ENCODE measurements at regions not wholly inside any gene's neighbourhood (a gene's known extent, or its start where the extent isn't known, plus 50 kb on each side); places are given as distances from the start of the nearest gene placed in this dataset.

DNA sequence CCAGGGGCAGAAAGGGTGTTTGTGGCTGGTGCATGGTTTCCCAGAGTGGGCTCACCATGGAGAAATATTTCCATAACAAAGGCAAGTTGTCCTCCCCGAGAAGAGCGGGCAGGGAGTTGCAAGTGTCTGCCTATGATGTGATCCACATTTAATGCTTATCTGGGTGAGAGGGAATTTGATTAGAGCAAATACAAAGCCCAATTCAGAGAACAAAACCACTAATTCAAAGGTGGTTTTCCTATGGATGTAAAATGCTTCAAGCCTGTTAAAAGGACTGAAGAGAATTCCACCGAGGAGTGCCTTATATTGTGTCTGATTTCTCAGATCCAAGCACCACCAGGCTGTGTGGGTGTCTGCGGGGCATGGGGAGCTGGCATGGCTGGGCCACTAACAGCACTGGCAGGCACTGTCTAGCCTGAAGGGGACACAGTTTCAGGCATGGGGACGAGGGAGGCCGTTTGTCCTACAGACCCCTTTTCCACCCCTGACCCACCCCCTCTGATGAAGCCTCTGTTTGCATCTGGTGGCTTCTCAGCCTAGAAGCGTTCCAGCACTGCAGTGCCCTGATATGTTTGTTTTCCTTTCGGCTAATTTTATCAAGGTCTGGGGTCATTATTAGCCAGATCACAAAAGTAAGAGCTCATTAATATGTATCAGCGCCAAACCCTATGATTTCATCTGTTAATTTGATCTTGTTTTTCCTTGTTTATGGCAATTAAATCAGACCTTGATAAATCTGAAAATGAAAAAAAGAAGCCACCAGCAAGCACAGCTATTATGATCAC is 357.3 kb downstream of the HRH4 start:
- ATAC-seq, result peak; percentile 60
- TF ChIP-seq TCF4 (CRISPR knock-in tag; IDR thresholded peaks at IDR 0.05; ENCODE audit: borderline replicate concordance), result peak; percentile 70
- TF ChIP-seq ZNF565 (CRISPR knock-in tag; conservative IDR thresholded peaks at IDR 0.05; ENCODE audit: low read depth), result no peak

DNA sequence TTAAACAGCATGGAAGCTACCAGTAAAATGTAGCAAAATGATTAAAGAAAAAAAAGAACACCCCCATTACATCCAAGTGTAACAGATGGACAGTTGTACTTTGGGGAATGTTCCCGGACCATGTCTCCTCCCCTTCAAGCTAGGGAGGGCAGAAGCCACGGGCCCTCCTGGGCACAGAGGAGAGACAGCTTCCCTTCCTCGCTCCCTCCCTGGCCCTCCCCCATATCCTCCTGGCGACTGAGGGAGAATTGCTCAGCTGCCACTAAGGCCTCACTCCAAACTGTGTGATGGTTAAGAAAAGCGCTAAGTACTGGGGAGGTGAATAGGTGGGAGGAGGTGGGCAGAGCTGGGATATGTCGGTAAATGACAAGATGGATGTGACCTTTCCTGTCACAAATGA is 358.0 kb downstream of the HRH4 start:
- TF ChIP-seq BACH2 (CRISPR knock-in tag; IDR thresholded peaks at IDR 0.05; ENCODE audit: borderline replicate concordance) (no peak), ISL1 (CRISPR knock-in tag; IDR thresholded peaks at IDR 0.05) (no peak)
- TF ChIP-seq, protein P1, sequence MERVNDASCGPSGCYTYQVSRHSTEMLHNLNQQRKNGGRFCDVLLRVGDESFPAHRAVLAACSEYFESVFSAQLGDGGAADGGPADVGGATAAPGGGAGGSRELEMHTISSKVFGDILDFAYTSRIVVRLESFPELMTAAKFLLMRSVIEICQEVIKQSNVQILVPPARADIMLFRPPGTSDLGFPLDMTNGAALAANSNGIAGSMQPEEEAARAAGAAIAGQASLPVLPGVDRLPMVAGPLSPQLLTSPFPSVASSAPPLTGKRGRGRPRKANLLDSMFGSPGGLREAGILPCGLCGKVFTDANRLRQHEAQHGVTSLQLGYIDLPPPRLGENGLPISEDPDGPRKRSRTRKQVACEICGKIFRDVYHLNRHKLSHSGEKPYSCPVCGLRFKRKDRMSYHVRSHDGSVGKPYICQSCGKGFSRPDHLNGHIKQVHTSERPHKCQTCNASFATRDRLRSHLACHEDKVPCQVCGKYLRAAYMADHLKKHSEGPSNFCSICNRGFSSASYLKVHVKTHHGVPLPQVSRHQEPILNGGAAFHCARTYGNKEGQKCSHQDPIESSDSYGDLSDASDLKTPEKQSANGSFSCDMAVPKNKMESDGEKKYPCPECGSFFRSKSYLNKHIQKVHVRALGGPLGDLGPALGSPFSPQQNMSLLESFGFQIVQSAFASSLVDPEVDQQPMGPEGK (CRISPR knock-in tag; IDR thresholded peaks at IDR 0.05; ENCODE audit: borderline replicate concordance), result no peak
- TF ChIP-seq, protein P2, sequence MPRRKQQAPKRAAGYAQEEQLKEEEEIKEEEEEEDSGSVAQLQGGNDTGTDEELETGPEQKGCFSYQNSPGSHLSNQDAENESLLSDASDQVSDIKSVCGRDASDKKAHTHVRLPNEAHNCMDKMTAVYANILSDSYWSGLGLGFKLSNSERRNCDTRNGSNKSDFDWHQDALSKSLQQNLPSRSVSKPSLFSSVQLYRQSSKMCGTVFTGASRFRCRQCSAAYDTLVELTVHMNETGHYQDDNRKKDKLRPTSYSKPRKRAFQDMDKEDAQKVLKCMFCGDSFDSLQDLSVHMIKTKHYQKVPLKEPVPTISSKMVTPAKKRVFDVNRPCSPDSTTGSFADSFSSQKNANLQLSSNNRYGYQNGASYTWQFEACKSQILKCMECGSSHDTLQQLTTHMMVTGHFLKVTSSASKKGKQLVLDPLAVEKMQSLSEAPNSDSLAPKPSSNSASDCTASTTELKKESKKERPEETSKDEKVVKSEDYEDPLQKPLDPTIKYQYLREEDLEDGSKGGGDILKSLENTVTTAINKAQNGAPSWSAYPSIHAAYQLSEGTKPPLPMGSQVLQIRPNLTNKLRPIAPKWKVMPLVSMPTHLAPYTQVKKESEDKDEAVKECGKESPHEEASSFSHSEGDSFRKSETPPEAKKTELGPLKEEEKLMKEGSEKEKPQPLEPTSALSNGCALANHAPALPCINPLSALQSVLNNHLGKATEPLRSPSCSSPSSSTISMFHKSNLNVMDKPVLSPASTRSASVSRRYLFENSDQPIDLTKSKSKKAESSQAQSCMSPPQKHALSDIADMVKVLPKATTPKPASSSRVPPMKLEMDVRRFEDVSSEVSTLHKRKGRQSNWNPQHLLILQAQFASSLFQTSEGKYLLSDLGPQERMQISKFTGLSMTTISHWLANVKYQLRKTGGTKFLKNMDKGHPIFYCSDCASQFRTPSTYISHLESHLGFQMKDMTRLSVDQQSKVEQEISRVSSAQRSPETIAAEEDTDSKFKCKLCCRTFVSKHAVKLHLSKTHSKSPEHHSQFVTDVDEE (CRISPR knock-in tag; IDR thresholded peaks at IDR 0.05), result no peak
- no peak; the same call in 1 of the 3 replicates for ATAC-seq

DNA sequence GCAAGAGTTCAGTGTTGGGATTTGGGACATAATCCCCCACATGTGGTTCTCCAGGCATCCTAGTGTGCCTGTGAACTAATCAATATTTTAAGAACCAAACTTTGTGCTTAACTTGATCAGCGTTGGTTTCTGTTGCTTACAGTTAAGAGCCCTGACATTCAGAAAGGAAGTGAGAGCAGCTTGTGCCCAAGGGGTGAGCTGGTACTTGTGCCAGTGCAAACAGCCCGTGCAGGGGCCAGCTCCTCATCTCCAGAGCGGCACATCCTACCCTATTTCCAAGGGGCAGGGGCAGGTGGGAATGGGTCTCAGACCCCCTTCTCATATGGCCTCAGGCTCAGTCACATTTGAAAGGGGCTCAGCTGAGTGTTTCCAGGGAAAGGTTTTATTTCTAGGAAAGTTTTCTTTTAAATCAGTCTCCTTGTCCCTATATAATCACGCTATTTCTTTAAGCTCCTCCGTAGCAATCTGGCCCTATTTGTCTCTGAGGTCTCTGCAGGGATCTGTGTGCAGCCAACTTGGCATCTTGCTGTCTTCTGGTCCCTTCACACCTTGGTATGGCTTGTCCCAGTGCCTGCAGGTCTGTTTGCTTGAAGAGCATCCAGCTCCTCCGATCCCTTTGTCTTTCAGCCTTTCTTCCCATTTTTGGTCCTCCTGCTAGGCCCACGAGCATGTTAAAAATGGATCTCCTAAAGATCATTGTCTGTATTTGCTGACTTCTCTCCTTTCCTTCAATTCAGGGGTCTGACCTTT is 358.9 kb downstream of the HRH4 start:
- TF ChIP-seq ZNF8 (CRISPR knock-in tag; IDR thresholded peaks at IDR 0.05) (no peak), PPARA (CRISPR knock-in tag; IDR thresholded peaks at IDR 0.05; ENCODE audit: borderline replicate concordance) (no peak), TCF4 (CRISPR knock-in tag; IDR thresholded peaks at IDR 0.05; ENCODE audit: borderline replicate concordance) (no peak), ZFP3 (CRISPR knock-in tag; IDR thresholded peaks at IDR 0.05) (no peak), ZC3H10 (CRISPR knock-in tag; IDR thresholded peaks at IDR 0.05) (no peak), CREB5 (CRISPR knock-in tag; IDR thresholded peaks at IDR 0.05; ENCODE audit: low read depth) (no peak), GLIS3 (CRISPR knock-in tag; IDR thresholded peaks at IDR 0.05) (no peak), ESRRG (CRISPR knock-in tag; IDR thresholded peaks at IDR 0.05) (no peak), TOX (CRISPR knock-in tag; IDR thresholded peaks at IDR 0.05; ENCODE audit: borderline replicate concordance) (no peak), SNAI2 (CRISPR knock-in tag; IDR thresholded peaks at IDR 0.05) (no peak)
- TF ChIP-seq, protein P1 (CRISPR knock-in tag; IDR thresholded peaks at IDR 0.05; ENCODE audit: borderline replicate concordance), result no peak
- TF ChIP-seq, protein P2 (CRISPR knock-in tag; IDR thresholded peaks at IDR 0.05), result no peak
- no peak for ATAC-seq

Measured in SK-N-SH treated with all-trans-retinoic acid at 6 μM for 48 hours (cell line).